Breast epithelium (tissue), 3 donors: ENCODE measurements at regions not wholly inside any gene's neighbourhood (a gene's known extent, or its start where the extent isn't known, plus 50 kb on each side); places are given as distances from the start of the nearest gene placed in this dataset.

Source experiments
- CTCF ChIP-seq, 3 donors: fragments of 450-650 bp; IDR thresholded peaks; one replicate each; pipeline ENCODE4 v1.5.1; 2016 to 2017; ENCODE audit warnings: antibody characterized with exemption in 3 of 3, mild to moderate bottlenecking in 3 of 3, moderate library complexity in 3 of 3
- POLR2A ChIP-seq: fragments of 450-650 bp; IDR thresholded peaks from one replicate; pipeline ENCODE4 v1.6.1; 2016; ENCODE audit warnings: antibody characterized with exemption, mild to moderate bottlenecking, moderate library complexity
- POLR2AphosphoS5 ChIP-seq, 3 donors: sonication (generic); formaldehyde crosslinking; IDR thresholded peaks; one replicate each; pipeline ENCODE4 v1.6.1; 2017; ENCODE audit warnings: antibody characterized with exemption in 3 of 3

DNA sequence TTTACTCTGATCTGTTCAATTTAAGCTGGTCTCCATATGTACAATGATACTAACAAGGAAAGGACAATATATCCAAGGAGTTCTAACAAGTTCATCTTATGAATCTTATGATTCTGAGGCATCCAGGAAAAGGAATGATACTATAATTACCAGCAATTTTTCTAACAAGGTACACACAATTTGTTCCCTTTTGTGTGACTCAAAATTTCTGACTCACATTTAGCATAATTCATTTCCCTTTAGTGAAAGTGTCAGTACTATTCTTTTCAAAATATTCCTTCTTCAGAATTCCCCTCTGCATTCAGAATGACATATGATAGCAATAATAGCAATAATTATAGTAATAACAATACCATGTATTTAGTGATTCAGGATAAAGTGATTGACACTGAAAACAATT, 594.8 kb downstream of the DMRTA1 start:
- TF ChIP-seq CTCF (IDR thresholded peaks at IDR 0.05): no peak
- no peak for TF ChIP-seq POLR2AphosphoS5 (IDR thresholded peaks at IDR 0.05)
- no peak for TF ChIP-seq POLR2A
